IMR-90 (cell line): ENCODE measurements at regions not wholly inside any gene's neighbourhood (a gene's known extent, or its start where the extent isn't known, plus 50 kb on each side); places are given as distances from the start of the nearest gene placed in this dataset.

Experiments used
- ATAC-seq: fragments of 200-7000 bp; cut with Tn5 transposase; 2 replicates; pipeline ENCODE4 v1.9.1; 2020; ENCODE audit warnings: low read depth, mild to moderate bottlenecking, moderate library complexity
- BruUV-seq: library from RNA; stranded (reverse); fragments of 400-500 nt; replicated peaks from 2 replicates; lab custom pipeline; 2021; lab: Mats Ljungman, UMichigan
- CTCF ChIA-PET: fragments of 300-600 bp; formaldehyde crosslinking; extraction: SDS; loops from one replicate; lab custom pipeline; 2021; ENCODE audit warnings: antibody characterized with exemption; lab: Yijun Ruan, JAX
- POLR2A ChIA-PET: fragments of 300-600 bp; sonication (Branson Sonifier 250); formaldehyde crosslinking; loops from one replicate; lab custom pipeline; 2022; ENCODE audit warnings: antibody characterized with exemption; ENCODE audit not compliant: unreplicated experiment; lab: Charles Lee
- DNase-seq: peaks from one replicate; pipeline ENCODE4 v3.0.0; 2013
- H2AFZ ChIP-seq: replicated peaks from 2 replicates; pipeline ENCODE3; 2013; ENCODE audit warnings: low read length, mild to moderate bottlenecking; ENCODE audit not compliant: poor library complexity
- H2AK5ac ChIP-seq: 2 replicates; pipeline ENCODE4 v1.6.1; 2013; ENCODE audit warnings: low read depth, low read length, inconsistent platforms
- H2AK9ac ChIP-seq: replicated peaks from 2 replicates; pipeline ENCODE3; 2013; ENCODE audit warnings: mild to moderate bottlenecking, low read depth, low read length, moderate library complexity; ENCODE audit not compliant: poor library complexity
- H2BK120ac ChIP-seq: 2 replicates; pipeline ENCODE4 v1.6.1; 2013; ENCODE audit warnings: low read depth, low read length, inconsistent platforms
- H2BK15ac ChIP-seq: 3 replicates; pipeline ENCODE4 v1.6.1; 2013; ENCODE audit warnings: low read depth, low read length, inconsistent platforms
- H2BK20ac ChIP-seq: 2 replicates; pipeline ENCODE4 v1.6.1; 2013; ENCODE audit warnings: low read depth, mild to moderate bottlenecking, inconsistent platforms, low read length, moderate library complexity
- H2BK5ac ChIP-seq: 2 replicates; pipeline ENCODE4 v1.6.1; 2013; ENCODE audit warnings: mild to moderate bottlenecking, low read depth, low read length, inconsistent platforms; ENCODE audit not compliant: poor library complexity, severe bottlenecking
- H3K14ac ChIP-seq: replicated peaks from 2 replicates; pipeline ENCODE4 v1.6.1; 2013; ENCODE audit warnings: low read depth, low read length, inconsistent platforms
- H3K18ac ChIP-seq: 2 replicates; pipeline ENCODE4 v1.6.1; 2013; ENCODE audit warnings: low read depth, low read length, control low read depth
- H3K23ac ChIP-seq: 2 replicates; pipeline ENCODE4 v1.6.1; 2013; ENCODE audit warnings: low read depth, low read length, inconsistent platforms
- H3K27ac ChIP-seq: 2 replicates; pipeline ENCODE4 v1.5.1; 2013; ENCODE audit warnings: mild to moderate bottlenecking, control low read depth, low read length; ENCODE audit not compliant: insufficient read depth
- H3K27me3 ChIP-seq: 2 replicates; pipeline ENCODE4 v1.6.1; 2013; ENCODE audit warnings: low read length; ENCODE audit not compliant: control insufficient read depth, insufficient read depth
- H3K36me3 ChIP-seq: 2 replicates; pipeline ENCODE4 v1.6.1; 2013; ENCODE audit warnings: low read length, mixed read lengths; ENCODE audit not compliant: control insufficient read depth, insufficient read depth
- H3K4ac ChIP-seq: 2 replicates; pipeline ENCODE4 v1.6.1; 2013; ENCODE audit warnings: low read depth, low read length, inconsistent platforms
- H3K4me1 ChIP-seq: 2 replicates; pipeline ENCODE4 v1.6.1; 2013; ENCODE audit warnings: low read length, mixed read lengths; ENCODE audit not compliant: control insufficient read depth, insufficient read depth
- H3K4me2 ChIP-seq: 2 replicates; pipeline ENCODE4 v1.6.1; 2013; ENCODE audit warnings: low read depth, mild to moderate bottlenecking, control low read depth, low read length, moderate library complexity
- H3K4me3 ChIP-seq: 2 replicates; pipeline ENCODE4 v1.5.1; 2013; ENCODE audit warnings: low read depth, mild to moderate bottlenecking, control low read depth, low read length, moderate library complexity; ENCODE audit not compliant: insufficient read depth
- H3K56ac ChIP-seq: 2 replicates; pipeline ENCODE4 v1.6.1; 2013; ENCODE audit warnings: low read length, inconsistent platforms; ENCODE audit not compliant: insufficient read depth; ENCODE audit errors: extremely low read depth
- H3K79me1 ChIP-seq, 2 experiments: 2 replicates each; pipeline ENCODE4 v1.6.1; 2013; ENCODE audit warnings: low read length in 2 of 2, inconsistent platforms in 1 of 2, low read depth in 1 of 2
- H3K9ac ChIP-seq: 2 replicates; pipeline ENCODE4 v1.6.1; 2013; ENCODE audit warnings: low read depth, low read length, control low read depth
- H3K9me1 ChIP-seq: 2 replicates; pipeline ENCODE4 v1.6.1; 2013; ENCODE audit warnings: low read length, inconsistent platforms; ENCODE audit not compliant: insufficient read depth
- H3K9me3 ChIP-seq: 2 replicates; pipeline ENCODE4 v1.6.1; 2013; ENCODE audit warnings: low read length; ENCODE audit not compliant: control insufficient read depth, insufficient read depth
- H4K20me1 ChIP-seq: 2 replicates; pipeline ENCODE4 v1.6.1; 2013; ENCODE audit warnings: low read length, inconsistent platforms; ENCODE audit not compliant: insufficient read depth
- H4K5ac ChIP-seq: 2 replicates; pipeline ENCODE4 v1.6.1; 2013; ENCODE audit warnings: mild to moderate bottlenecking, low read depth, low read length, control low read depth
- H4K8ac ChIP-seq, 2 experiments: 2 replicates each; pipeline ENCODE4 v1.6.1; 2013; ENCODE audit warnings: low read depth in 2 of 2, low read length in 2 of 2, control low read depth in 1 of 2, inconsistent platforms in 1 of 2
- H4K91ac ChIP-seq: 2 replicates; pipeline ENCODE4 v1.6.1; 2013; ENCODE audit warnings: low read depth, low read length, inconsistent platforms; ENCODE audit not compliant: insufficient read depth
- BHLHE40 ChIP-seq: fragments of 150-350 bp; IDR thresholded peaks from 2 replicates; pipeline ENCODE4 v1.6.1; 2016; ENCODE audit warnings: mild to moderate bottlenecking, low read depth, low read length
- CEBPB ChIP-seq: IDR thresholded peaks from 2 replicates; pipeline ENCODE4 v1.6.1; 2012; ENCODE audit warnings: low read depth, low read length, improper control_type of control experiment
- CHD1 ChIP-seq: IDR thresholded peaks from 2 replicates; pipeline ENCODE4 v1.6.1; 2012; ENCODE audit warnings: low read depth, low read length, improper control_type of control experiment
- CTCF ChIP-seq: conservative IDR thresholded peaks from 2 replicates; pipeline ENCODE4 v1.5.1; 2012; ENCODE audit warnings: mild to moderate bottlenecking, low read depth, low read length, improper control_type of control experiment
- ELK1 ChIP-seq: fragments of 150-350 bp; IDR thresholded peaks from 2 replicates; pipeline ENCODE4 v1.6.1; 2016; ENCODE audit warnings: low read depth, mild to moderate bottlenecking, low read length, moderate library complexity, borderline replicate concordance
- FOS ChIP-seq: fragments of 150-350 bp; IDR thresholded peaks from 2 replicates; pipeline ENCODE4 v1.6.1; 2016; ENCODE audit warnings: low read depth, low read length
- MAZ ChIP-seq: IDR thresholded peaks from 2 replicates; pipeline ENCODE4 v1.6.1; 2012; ENCODE audit warnings: low read depth, mild to moderate bottlenecking, low read length, improper control_type of control experiment, moderate library complexity, borderline replicate concordance
- MXI1 ChIP-seq: IDR thresholded peaks from 2 replicates; pipeline ENCODE4 v1.6.1; 2012; ENCODE audit warnings: low read depth, mild to moderate bottlenecking, low read length, moderate library complexity, borderline replicate concordance
- NFE2L2 ChIP-seq: fragments of 150-350 bp; IDR thresholded peaks from 2 replicates; pipeline ENCODE4 v1.6.1; 2016; ENCODE audit warnings: low read depth, mild to moderate bottlenecking, low read length
- POLR2A ChIP-seq: IDR thresholded peaks from 2 replicates; pipeline ENCODE4 v1.6.1; 2012; ENCODE audit warnings: mild to moderate bottlenecking, low read depth, low read length
- RAD21 ChIP-seq: IDR thresholded peaks from 2 replicates; pipeline ENCODE4 v1.6.1; 2012; ENCODE audit warnings: low read length, improper control_type of control experiment
- RCOR1 ChIP-seq: IDR thresholded peaks from 2 replicates; pipeline ENCODE4 v1.6.1; 2012; ENCODE audit warnings: mild to moderate bottlenecking, low read length, improper control_type of control experiment; ENCODE audit not compliant: insufficient replicate concordance
- RFX5 ChIP-seq: IDR thresholded peaks from 2 replicates; pipeline ENCODE4 v1.8.0; 2012; ENCODE audit warnings: low read depth, mild to moderate bottlenecking, low read length, moderate library complexity
- USF2 ChIP-seq: fragments of 150-350 bp; IDR thresholded peaks from 2 replicates; pipeline ENCODE4 v1.6.1; 2017; ENCODE audit warnings: mild to moderate bottlenecking, antibody characterized with exemption, low read length, low read depth
- whole genome bisulfite sequencing, 2 experiments: methylation state at CpG; one replicate each; pipeline versions ENCODE4 v1.1.5 to v1.1.7; 2013; ENCODE audit warnings: missing lambda C conversion rate in 2 of 2; ENCODE audit not compliant: insufficient read length in 1 of 2; ENCODE audit errors: extremely low coverage in 2 of 2; 5-methylcytosine and 5-hydroxymethylcytosine counted together
- dilution Hi-C: fragments of 300-500 bp; cut with HindIII; formaldehyde crosslinking; loops from one replicate; pipeline ENCODE4 v1.14.3; 2018; ENCODE audit warnings: low sequenced_read_pairs; ENCODE audit not compliant: unreplicated experiment
- in situ Hi-C: fragments of 300-500 bp; cut with MboI; formaldehyde crosslinking; loops from 3 replicates; pipeline ENCODE4 v1.14.3; 2019; ENCODE audit warnings: low sequenced_read_pairs, inconsistent platforms, mixed read lengths
- intact Hi-C: fragments of 100-400 bp; cut with micrococcal nuclease; formaldehyde crosslinking; loops from 2 replicates; pipeline ENCODE4 v1.10.0; 2022

GRCh38 chr14:53260286-53260685, 107.2 kb upstream of the DDHD1 start:
- intact Hi-C loops = no loop called here
- Histone ChIP-seq H3K4me2 (no peak overlapping the region), H3K9ac (no peak overlapping the region), H3K27ac (no peak overlapping the region), H3K79me1 (no peaks in the 10 kb centered on the region), H2BK5ac (no peak overlapping the region), H2AK5ac (no peak overlapping the region), H2BK15ac (no peak overlapping the region), H3K9me3 (0 out of 2 replicates have a peak, but pooled peaks cover 2% of the 10 kb centered on the region), H2BK120ac (no peak overlapping the region), H3K18ac (no peak overlapping the region), H4K91ac (no peak overlapping the region), H3K23ac (no peak overlapping the region), H2BK20ac (no peak overlapping the region), H3K56ac (no peak overlapping the region), H2AFZ (no peak overlapping the region), H3K4ac (no peak overlapping the region), H3K4me1 (no peaks in the 10 kb centered on the region), H3K14ac (no peak overlapping the region), H4K5ac (no peak overlapping the region), H3K36me3 (no peaks in the 10 kb centered on the region), H2AK9ac (no peak overlapping the region), H3K9me1 (no peaks in the 10 kb centered on the region), H4K20me1 (no peaks in the 10 kb centered on the region), H3K4me3 (no peak overlapping the region), H3K27me3 (no peaks in the 10 kb centered on the region; the same call in 1 of the 2 replicates), H4K8ac (no peak overlapping the region)
- WGBS, 2 experiments = no CpG with 5 or more reads among the region's 5 CpGs
- CTCF ChIA-PET = no interaction called here
- dilution Hi-C loops = no loop called here
- no peak for DNase-seq
- no TSS peak for BruUV-seq
- in situ Hi-C loops = no loop called here
- TF ChIP-seq MXI1 (no peak), RAD21 (no peak), CHD1 (no peak), USF2 (no peak), MAZ (no peak), ELK1 (no peak), RFX5 (no peak), FOS (no peak), RCOR1 (no peak), POLR2A (no peak), CEBPB (no peak), NFE2L2 (no peak), BHLHE40 (no peak), CTCF (no peak)
- POLR2A ChIA-PET = no interaction called here
- no peak for ATAC-seq
